NCI-H2081 treated with DMSO at 0.1 percent for 48 hours (cell line): ENCODE measurements at regions not wholly inside any gene's neighbourhood (a gene's known extent, or its start where the extent isn't known, plus 50 kb on each side); places are given as distances from the start of the nearest gene placed in this dataset.

Source experiments
- DNase-seq: peaks from one replicate; lab custom pipeline; 2025; lab: John Stamatoyannopoulos, UW

DNA sequence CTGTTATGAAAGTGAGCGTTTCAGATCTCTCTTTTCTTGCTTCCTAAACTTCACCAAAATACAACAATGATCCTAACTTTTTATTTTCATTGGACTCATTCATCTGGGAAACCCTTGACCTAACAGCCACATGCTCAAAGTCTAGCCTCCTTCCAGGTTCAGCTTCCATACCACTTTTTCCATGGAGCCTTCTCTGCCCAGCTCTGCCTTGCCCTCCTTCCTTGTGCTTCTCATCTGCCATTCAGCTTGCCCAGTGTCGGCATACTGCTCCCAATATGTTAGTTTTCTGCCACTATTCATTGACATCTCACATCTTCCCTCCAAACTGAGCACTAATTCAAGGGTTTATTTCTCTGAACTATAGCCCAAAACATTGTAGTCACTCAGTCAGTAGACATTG is 214.7 kb downstream of the RAD51AP2 start:
- no peak for DNase-seq

DNA sequence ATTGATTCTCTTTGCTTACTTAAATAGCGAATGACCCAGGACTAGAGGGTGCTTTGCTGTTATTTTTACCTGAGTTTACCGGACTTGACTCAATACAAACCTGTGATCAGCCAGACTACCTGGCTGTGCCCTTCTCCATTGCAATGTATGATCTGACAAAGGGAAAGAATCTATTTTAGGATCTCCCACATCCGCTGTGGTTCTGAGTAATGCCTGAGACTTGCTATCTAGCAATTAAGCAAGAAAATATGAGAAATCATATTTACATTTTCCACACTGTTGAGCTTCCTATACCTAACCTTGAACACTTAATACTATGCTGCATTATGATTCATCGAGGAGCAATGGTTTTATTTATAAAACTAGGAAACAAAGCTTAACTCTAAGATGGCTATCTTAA is 215.2 kb downstream of the RAD51AP2 start:
- no peak for DNase-seq

DNA sequence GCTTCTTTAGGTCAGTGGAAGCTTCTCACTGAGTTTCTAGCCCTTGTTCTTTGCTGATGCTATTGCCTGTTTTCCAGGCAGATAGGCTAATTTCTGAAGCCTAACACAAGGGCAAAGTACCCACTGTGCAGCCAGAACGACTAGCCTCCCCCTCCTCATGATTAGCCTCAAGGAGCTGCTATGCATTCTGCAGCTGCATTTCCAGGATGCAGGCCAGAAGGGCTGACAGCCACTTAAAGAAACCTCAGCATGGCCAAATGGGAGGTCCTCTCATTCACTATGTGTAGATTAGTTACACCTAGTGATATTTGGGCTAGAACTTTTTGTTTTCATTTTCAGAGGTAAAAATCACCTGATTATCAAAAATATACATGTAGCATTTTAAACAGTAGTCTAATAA is 216.0 kb downstream of the RAD51AP2 start:
- no peak for DNase-seq

DNA sequence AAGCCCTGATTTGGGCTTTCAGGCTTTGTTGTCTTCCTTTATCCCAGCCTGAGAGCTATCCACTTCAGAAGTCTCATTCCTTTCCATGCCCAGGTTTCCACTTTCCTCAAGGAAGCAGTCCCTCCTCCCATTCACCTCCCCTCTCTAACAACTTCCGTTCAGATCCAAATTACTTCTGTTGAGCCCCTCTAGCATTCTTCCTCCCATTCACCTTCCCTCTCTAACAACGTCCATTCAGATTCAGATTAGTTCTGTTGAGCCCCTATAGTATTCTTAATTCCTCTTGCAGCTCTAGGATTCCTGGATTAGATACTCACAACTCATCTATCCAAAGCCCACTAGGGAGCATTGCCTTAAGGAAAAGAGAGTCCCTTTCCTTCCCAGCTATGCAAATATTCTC is 216.8 kb downstream of the RAD51AP2 start:
- DNase-seq, result no peak

DNA sequence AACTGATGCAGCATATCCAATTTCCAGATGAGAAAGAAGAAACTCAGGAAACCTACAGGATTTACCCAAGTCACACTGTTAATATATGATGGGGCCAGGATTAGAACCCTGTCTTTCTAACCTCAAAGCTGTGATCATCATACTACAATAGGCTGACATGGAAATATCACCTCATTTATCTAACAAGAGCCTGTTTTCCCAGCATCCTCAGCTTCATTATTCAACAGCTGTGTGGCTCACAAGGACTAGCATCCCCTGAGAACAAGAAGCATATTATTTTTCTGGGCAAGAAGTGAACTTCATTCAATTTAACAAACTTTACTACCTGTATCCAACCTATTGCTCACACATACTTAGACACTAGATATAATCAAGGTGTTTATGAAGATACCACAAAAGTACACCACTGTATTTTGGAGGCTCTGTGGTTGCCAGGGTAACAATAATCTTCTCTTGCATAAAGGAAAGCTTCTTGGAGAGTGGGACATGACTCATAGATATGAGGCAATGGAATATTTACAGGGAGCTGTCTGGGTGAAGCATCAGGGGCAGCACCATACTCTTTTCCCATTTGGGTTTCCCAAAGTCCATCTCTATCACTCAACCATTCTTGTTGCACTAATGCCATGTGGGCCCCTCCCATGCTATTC is 218.2 kb downstream of the RAD51AP2 start:
- no peak for DNase-seq

DNA sequence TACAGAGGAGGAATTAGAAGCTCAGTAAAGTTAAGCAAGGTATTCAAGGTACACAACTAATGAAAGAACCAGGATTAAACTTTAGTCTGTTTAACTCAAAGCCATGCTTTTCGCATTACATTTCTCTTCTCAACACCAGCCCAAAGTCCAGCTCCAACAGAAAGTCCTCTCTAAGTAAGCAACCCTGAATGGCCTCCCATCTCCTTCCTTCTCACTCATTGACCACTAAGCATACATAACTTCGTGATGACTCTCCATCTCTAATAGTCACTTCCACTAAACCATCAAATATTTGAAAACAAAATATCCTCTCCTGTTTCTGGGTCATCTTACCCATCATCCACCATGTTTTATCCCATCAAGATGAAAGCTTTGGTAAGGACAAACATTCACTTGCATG is 219.8 kb downstream of the RAD51AP2 start:
- DNase-seq, result no peak

DNA sequence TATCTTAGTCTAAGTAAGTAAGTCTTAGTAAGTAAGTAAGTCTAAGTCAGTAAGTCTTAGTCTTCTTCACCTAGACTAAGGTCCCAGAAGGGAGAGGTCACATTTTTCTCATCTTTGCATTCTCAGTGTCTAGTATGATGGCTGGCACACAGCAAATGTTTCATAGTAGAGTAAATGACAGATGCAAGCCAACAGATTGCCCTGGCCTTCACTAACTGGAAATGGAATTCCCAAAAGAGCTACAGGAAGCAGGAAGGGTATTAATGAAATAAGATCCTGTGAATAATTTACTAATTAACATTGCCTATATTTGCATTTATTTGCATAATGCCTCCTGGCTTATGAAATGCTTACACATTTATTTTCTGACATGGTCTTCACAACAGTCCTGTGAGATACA is 221.6 kb downstream of the RAD51AP2 start:
- DNase-seq, result no peak

DNA sequence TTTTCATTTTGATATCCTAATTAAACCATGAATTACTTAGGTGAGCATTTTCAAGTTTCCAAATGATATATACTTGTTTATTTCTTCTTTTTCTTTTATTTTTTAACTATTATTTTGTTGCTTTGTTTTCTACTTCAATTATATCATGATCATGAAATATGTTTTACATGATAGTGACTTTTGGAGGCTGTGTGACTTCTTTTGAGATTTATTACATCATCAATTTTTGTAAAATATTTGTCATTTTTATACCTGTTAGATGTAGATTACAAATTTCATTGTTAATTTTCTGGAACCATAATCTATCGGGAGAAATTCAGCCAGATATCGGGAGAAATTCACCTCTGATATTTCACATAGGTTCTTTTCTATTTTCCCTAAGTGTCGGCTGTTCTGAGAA is 228.6 kb downstream of the RAD51AP2 start:
- DNase-seq, result no peak

DNA sequence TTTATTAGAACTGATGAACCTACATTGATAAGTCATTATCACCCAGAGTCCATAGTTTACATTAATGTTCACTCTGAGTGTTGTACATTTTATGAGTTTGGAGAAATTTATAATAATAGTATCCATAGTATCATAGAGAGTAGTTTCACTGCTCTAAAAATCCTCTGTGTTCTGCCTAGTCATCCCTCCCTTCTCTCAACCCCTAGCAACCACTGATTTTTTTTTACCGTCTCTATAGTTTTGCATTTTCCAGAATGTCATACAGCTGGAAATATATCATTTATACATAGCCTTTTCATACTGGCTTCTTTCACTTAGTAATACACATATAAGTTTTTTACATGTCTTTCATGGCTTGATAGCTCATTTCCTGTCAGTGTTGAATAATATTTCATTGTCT is 231.1 kb downstream of the RAD51AP2 start:
- DNase-seq, result no peak

DNA sequence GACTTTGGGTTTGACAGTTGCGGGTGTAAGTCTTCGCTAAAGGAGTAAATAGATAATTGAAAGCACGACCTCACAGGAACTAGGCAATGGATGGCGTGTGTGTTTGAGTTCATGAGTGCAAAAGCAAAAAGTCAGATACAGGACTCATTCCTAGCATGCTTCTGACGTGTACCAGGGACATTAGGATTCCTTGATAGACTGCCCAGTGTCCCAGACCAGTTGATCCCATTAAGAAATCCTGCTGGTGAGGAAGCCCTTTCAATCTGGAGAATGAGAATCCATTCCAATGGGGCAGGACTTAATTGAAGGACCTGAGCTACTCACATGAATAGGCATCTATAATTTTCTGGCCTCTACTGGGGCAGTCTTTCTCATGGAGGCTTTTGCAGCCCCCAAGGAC is 235.4 kb downstream of the RAD51AP2 start:
- no peak for DNase-seq

DNA sequence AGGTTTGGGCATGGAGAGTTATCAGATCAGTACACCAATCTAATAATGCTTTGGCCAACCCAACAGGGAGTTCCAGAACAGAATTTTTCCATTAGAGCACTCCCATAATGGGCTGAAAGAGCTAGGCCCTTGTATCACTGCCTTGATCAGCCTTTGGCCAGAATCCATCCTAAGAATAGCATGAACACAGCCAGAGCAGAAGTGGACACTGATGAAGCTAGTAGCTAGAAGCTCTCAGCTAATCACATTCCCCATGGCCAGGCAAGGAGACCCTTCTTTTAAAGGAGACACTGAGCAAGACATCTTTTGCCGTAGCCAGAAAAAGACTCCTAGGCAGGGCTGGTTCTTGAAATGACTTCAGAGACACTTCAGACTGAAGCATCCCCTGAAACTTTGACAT is 236.0 kb downstream of the RAD51AP2 start:
- DNase-seq, result no peak

DNA sequence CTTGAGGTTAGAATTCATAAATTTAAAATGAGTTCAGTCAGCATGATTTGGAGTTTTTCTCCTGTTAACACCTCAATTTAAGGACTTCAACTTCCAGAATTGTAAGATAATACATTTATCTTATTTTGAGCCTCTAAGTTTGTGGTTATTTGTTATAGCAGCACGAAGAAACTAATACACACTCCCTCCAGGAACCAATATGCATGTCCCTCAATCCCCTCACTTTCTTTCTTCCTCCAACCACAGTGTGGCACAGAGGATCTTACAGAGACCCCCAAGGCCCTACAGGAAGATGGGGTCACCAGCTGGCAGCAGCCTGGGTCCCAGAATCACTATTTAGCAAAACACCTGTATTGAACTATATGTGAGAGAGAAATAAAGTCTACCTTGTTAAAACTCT is 242.0 kb downstream of the RAD51AP2 start:
- no peak for DNase-seq

DNA sequence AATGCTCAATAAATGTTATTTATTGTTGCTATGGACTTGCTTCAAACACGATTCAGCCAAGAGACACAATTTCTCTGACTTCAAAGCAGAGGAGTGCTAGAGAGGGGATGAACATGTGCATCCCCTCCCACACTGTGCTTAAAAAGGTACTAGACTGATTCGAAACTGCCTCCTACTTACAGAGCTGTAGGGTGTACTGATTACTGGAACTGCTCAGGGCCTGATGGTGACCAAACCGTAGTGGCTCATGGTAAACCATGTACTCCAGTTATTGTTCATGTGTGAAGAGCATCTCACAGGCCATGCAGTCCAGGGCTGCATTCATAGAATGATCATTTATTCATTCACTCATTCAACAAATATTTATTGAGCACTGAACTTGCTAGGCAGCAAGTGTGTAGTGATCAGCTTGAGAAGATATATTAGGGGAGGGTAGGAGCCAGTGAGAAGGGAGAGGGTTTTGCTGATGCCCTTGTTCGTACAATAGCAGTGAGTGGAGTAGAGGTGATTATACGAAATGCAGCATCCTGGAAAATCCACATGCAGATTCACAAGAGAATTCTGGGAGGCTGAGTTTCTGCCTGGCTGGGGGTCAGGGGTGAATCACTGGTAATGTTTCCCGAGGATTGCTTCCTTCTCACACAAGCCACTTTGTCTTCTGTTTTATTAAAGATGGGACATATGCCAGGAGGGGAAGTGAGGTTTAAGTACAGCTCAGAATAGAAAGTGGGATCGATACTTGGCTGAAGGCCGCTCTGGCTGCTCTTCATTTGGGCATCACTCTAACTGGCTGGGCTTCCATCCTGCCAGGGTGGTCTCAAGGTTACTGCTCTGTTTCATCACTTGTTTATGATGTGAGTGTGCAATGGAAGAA is 245.4 kb downstream of the RAD51AP2 start:
- no peak for DNase-seq

DNA sequence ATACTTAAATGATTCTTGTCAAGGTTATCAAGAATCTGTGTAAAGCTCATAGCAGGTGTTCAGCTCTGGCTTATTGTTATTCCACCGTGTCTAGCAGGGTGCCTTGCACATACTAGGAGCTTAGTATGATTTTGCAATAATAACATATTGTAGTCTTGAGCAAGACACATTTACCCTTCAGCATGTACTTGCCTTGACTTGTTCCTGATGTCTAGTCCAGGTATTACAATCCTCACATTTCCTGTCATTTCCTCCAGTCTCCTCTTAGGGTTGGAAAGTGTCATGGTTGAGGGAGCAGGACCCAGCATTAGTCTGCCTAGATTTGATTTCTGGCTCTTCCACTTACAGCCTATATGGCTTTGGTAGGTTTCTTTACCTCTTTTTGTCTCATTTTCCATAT is 246.1 kb downstream of the RAD51AP2 start:
- DNase-seq, result no peak

DNA sequence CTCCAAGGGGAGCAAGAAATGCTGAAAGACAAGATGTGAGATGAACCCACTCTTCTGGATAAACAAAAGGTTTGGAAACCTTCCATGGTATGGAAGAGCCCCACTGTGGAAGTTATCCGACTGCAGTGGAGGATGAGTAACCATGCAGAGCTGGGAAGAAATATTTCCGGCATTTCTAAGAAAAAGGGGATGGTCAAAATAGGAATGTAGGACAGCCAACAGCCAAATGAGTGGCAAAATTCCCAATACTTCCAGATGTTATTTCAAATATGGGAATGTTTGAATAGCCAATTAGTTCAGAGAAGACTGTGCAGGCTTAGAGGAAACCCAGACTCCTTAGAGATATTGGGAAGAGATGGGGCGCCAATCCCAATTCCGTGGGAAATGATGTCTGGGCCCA is 246.8 kb downstream of the RAD51AP2 start:
- no peak for DNase-seq

DNA sequence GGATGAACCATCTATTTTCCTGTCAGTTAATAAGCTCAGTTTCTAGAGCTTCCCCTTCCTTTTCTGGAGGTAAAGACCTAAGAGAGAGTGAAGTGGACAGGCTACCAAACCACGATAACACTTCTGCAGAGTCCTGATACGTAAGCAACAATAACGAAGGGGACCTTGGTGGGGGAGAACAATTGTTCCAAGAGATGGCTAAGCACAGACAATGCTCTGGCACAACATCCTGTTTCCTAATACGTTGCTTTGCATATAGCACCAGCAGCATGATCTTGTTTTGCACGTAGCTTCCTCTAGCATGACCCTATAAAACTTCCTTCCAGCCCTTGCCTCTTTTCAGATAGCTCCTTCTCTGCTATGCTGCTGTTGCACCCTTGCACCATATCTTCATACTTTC is 247.3 kb downstream of the RAD51AP2 start:
- DNase-seq, result no peak

DNA sequence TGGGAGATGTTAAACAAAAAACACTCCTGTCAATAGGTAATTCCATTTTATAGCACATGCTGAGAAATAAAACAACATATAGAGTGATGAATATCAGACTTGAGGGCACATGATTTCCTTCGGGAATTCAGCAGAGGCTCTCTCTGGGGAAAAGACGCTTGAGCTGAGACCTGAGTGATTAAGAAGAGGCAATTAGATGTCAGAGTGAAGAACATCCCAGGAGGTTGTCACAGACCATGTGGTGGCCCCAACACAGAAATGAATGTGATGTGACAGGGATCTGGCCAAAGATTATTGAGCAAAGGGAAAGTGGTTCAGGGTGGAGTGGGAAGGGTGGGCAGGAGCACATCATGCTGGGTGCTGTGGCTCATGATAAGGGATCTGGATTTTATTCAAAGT is 254.7 kb downstream of the RAD51AP2 start:
- no peak for DNase-seq

DNA sequence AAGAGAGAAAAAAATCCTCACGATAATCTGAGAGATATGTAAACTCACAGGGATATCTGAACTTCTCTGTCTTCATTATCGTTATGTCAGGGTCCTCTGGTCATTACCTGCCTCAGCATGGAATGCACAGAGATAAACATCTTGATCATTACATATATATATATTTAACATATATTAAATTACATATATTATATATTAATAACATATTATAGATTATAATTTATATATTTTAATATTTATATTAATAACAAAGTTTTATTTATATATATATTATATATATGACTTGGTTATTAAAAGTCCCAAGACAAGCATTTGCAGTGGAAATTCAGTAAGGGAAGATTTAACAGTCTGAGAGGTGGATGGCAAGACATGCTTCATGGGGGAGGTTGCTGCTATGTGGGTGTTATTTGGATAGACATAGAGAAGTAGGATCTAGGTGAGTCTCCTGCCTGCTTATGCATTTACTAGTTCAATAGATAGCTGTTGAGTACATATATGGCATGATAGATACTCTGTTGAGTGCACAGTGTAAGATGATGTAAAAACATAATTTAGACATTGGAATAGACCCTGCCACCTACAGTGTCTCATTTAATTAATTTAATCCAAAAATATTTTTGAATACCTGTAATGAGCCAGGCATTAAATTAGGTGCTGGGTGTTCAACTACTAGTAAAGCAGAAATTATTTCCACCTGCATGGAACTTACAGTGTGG is 255.2 kb downstream of the RAD51AP2 start:
- no peak for DNase-seq

DNA sequence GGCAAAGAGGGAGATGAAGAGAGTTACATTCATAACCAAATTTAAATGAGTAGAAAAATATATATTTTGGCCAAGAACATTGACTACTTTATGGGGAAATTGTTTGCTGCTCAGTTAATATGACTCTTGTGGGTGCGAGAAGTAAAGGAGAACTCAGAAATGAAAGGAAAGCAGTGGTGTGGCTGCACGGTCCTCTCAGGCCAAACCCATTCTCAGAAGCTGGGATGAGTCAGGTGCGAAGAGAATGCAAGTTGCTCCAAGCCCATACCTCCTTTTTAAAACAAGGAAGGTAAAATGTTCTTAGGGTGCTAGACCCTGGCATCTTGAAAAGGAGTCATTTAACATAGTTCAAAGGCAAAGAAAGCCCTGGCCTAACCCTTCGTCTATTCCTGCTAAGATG is 258.6 kb downstream of the RAD51AP2 start:
- DNase-seq, result no peak

DNA sequence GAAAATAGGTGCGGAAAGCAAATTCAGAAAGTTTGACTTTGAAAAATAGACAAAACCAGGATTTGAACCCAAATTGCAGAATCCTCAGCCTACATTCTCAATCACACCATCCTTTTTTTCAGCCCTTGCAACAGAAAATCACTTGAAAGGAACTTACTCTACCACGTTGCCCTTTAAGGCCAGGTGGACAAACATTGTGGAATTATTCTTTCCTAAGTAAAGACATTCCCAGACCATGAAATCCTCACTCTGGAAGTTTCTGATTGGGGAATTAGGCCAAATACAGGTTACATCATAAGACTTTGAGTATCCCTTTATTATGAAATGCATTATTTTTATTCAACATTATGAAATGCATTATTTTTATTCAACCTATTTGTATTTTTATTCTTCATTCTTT is 259.4 kb downstream of the RAD51AP2 start:
- no peak for DNase-seq

DNA sequence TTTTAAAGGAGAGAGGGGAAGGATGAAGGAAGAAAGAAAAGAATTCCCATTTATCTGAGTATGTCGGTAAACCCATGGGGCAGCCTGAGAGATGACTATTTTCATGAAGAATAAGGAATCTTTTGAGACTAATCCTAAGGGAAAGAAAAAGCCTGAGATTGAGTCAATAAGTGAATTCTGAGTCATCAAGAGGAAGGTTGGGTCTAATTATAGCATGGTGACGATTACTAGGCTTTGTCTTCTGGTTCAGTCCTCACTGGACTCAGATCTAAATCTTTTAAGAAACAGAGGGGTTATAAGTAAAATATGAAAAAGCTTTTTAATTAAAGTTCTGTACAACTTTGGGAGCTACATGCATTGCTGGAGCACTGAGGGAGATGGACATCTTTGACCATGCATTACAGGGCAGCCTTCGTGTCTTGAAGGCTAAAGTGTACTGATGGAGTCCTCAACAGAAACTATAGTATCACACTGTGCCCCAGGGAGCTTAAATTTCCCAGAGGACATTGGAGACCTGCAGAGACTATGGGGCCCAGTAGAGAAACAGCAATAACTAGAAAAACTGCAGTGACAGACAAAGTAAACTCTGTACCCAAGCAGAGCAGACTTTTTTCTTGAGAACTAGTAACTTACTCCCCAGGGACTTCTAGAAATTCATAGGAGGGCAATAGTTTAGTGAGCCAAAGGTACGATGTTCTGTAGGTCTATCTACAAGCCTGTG is 260.9 kb downstream of the RAD51AP2 start:
- no peak for DNase-seq

DNA sequence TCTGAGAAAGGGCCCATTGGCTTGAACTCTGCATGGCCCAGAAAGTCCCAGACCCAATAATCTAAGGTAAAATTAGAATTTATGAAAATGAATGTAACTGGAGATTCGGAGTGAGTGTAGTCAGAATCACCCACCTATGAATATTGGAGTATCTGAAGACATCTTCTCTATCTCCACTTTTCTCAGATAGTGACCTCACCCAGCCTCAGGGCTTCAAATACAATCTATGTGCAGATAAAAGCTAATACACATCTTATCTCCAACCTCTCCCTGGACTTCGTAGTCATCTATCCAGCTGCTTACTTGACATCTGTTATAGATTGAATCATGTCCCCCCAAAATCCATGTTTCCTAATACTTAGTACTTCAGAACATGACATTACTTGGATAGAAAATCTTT is 263.2 kb downstream of the RAD51AP2 start:
- no peak for DNase-seq
